GM12892 (cell line): ENCODE measurements at regions not wholly inside any gene's neighbourhood (a gene's known extent, or its start where the extent isn't known, plus 50 kb on each side); places are given as distances from the start of the nearest gene placed in this dataset.

ENCODE experiments used
- DNase-seq: peaks from one replicate; pipeline ENCODE4 v3.0.0; 2011; ENCODE audit not compliant: insufficient read length
- FAIRE-seq: peaks from 2 replicates; lab custom pipeline; 2011; peaks lifted over from hg19 to GRCh38; lab: Jason Lieb, UNC
- POLR2A ChIP-seq: IDR thresholded peaks from 2 replicates; pipeline ENCODE4 v1.6.1; 2011; ENCODE audit warnings: low read depth, low read length, control low read depth
- POLR2AphosphoS5 ChIP-seq: IDR thresholded peaks from 2 replicates; pipeline ENCODE4 v1.6.1; 2011; ENCODE audit warnings: low read depth, low read length, control low read depth
- TAF1 ChIP-seq: IDR thresholded peaks from 2 replicates; pipeline ENCODE4 v1.6.1; 2011; ENCODE audit warnings: low read depth, mild to moderate bottlenecking, control low read depth, low read length, borderline replicate concordance

DNA sequence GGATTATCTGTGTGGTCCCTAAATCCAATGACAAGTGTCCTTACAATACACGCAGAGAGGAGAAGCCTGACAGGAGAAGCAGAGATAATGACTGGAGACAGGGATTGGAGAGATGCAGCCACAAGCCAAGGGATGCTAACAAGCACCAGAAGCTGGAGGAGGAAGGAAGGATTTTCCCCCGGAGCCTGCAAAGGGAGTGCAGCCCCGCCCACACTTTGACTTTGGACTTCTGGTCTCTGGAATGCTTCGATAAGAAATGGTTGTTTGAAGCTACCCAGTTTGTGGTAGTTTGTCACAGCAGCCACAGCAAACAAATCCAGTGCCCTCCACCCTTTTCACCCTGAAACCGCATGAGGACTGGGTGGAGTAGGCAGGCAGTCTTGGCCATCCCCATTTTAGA is 77.2 kb upstream of the BOD1 start:
- TF ChIP-seq POLR2AphosphoS5, result no peak
- no peak for TF ChIP-seq TAF1
- TF ChIP-seq POLR2A, result no peak
- FAIRE-seq (no peak), DNase-seq (no peak)

DNA sequence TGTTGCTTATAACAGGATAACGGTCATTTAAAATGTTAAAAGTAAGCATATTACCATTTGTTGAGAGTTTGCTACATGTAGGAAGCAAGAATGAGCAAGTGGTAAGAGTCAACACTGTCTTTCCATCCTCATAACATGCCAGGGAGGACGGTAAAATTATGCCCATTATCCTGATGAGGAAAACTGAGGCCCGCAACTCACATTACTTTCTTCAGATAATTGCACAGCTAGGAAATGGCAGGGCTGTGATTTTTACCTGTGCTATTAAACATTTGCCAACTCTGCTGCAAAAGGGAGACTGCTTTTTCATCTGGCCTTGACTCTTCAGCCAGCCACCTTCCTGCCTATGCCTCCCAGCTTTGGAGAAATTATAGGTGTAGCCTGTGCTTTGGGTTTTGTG is 79.8 kb upstream of the BOD1 start:
- DNase-seq (no peak), FAIRE-seq (no peak)
- TF ChIP-seq POLR2A (no peak), TAF1 (no peak), POLR2AphosphoS5 (no peak)

DNA sequence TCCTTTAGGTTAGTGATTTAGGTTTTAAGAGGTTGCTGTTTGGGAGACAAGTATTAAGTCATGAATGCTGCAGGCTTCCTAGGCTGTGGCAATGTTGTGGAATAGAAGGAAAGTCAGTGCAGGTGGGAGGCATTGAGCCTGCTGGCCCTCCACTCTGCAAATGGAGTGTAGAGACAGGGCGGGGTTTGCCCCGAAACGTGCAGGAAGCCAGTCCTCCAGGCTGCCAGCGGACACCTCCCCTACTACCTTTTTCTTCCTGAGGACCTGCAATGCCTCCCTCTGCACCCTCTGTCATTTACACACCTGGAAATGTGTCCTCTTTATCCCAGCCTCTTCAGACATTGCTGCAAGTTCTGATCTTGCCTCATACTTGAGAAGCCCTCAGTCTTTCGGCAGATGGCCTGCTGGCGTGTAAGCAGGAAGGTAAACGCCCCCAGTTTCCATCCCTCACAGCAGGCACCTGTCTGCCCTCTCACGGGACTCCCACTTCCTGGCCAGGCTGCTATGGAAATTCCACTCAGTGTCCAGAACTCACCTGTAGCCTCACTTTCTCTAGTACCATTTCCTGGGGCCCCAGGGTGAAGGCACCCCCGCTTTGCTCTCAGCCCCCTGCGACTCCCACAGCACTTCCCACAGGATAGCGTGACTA is 81.6 kb upstream of the BOD1 start:
- DNase-seq (no peak), FAIRE-seq (peak; percentile 82)
- TF ChIP-seq POLR2AphosphoS5 (no peak), POLR2A (no peak), TAF1 (no peak)

DNA sequence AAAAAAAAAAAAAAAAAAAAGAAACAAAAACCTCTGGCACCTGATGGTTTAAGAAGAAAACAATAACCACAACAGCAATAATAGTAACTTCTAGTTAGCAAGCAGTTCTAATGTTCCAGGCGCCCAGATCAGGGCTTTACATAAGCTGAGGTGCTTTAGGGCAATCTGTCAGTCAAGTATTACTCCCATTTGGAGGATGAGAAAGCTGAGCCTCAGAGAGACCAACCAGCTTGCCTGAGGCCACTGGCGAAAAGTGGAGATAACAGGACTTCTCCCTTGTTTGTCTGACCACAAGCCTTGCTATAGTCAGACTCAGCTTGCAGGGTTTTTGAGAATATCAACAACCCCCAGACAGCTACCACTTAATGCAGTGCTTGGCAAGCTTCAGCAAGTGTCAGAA is 83.5 kb upstream of the BOD1 start:
- TF ChIP-seq TAF1 (no peak), POLR2AphosphoS5 (no peak), POLR2A (no peak)

DNA sequence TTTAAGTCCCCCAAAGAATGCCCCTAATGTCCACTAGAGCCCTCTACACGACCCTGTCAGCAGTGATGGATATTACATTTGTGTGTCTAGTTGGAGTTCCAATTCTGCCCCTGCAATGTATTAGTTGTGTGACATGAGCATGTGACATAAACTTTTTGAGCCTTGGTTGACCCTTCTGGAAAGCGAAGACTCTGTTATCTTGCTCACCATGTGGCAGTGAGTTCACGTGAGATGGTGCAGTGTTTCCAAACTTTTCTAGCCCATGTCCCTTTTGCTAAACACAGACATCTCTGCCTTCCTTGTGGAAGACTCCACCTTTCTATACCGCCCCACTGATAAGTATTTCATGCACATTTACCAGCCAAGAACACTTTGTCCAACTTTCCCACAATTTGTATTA is 87.0 kb upstream of the BOD1 start:
- FAIRE-seq (no peak), DNase-seq (no peak)
- no peak for TF ChIP-seq POLR2A
- TF ChIP-seq TAF1, result no peak
- TF ChIP-seq POLR2AphosphoS5, result no peak

More for the DNA sequence above, 83.5 kb upstream of the BOD1 start:
- FAIRE-seq, result no peak
- DNase-seq, result no peak

DNA sequence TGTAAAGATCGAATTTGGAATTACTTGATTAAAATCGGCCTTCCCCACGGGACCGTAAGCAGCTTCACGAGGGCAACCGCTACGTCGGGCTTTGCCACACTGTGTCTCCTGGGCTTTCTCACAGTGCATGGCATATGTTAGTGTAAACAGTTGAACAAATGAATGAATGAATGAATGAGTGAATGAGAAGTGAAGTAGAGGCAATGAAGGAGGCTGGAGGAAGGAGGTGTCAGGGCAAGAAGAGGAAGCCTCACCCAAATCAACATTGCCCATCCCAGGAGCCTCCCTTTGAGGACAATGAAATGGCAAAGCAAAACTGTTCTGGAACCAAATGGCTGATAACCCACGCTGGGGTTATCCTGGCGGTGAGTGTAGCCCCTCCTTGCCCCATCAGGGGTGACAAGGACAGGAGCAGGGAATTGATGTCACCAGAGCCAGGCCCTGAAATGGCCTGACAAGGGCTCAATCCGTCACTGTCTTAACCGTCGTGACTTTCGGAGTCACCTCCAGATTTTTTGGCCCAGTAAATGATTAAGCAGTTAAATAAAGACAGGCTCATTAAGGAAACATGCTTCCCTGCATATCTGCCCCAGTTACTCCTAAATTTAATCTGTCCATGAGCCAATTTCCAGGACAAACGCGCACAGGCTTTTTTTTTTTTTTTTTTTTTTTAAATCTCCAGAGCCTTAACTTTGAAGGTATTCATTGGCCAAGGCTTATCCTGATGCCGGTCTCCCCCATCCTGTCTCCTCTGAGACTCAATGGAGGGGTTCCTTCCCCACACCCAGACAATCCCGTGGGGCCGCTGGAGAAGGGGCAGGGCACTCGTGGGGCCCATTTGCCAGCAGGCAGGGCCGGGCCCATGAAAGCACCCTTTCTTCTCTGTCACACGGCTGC is 88.4 kb upstream of the BOD1 start:
- DNase-seq (no peak), FAIRE-seq (no peak)
- TF ChIP-seq POLR2A, result no peak

DNA sequence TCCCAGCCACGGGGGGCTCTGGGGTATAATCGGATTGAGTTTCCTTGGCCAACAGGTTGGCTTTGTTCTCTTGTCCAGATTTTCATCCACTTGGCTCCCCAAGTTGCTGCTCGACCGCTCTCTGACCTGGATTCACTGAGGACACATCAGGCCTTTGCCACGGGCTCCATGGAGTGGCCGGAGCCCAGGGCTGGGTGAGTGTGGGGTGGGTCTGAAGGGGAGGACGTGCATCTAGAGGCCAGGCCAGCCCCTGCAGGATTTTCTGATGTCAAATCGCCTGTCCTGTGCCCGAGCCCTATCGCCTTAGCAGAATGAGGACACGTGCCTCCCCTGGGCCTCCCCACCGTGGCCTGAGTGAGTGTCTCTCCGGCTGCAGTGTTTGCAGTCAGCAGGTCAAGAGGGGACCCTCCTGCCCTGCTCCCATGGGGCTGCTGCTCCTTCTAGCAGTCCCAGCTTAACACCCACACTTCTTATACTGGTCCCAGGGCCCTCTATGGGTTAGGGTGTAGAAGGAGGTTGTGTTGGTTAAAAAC is 89.1 kb upstream of the BOD1 start:
- TF ChIP-seq POLR2AphosphoS5 (no peak), TAF1 (no peak), POLR2A (no peak)
- DNase-seq (no peak), FAIRE-seq (no peak)

DNA sequence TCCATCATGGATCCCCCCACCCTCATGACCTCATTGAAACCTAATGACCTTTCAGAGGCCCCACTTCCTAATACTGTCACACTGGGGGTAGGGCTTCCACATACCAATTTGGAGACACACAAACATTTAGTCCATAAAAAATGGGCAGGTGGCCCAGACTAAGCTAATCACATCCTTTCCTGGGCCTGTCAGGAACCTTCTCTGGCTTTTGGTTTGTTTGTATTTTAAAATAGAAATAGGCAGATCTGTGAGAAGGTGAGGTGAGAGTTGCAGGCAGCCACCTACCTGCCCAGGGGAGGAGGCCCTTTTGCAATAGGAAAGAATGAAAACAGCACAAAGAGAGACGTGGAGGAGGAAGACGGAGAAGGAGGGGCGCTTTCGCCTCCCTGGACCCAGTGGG is 90.2 kb upstream of the BOD1 start:
- FAIRE-seq (no peak), DNase-seq (no peak)
- TF ChIP-seq TAF1, result no peak
- TF ChIP-seq POLR2A, result no peak
- TF ChIP-seq POLR2AphosphoS5, result no peak

DNA sequence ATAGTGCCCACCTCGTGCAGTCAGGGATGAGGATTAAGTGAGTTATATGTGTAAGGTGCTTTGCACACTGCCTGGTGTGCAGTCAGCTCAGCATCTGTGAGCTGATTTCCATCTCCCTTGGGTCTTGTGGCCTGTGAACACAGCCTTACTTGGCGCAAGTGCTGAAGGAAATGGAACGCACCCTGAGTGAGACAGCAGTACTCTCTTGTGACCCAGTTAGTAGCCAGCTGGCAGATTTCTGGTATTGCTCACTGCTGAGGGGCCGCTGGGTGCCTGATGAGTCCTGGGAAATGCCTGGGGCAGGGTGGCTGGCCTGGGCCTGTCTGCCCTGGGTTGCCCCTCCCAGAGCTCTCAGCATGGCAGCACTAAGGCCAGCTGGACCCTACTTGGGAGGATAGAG is 90.9 kb upstream of the BOD1 start:
- TF ChIP-seq TAF1 (no peak), POLR2A (no peak), POLR2AphosphoS5 (no peak)
- FAIRE-seq (peak; percentile 67), DNase-seq (no peak)

DNA sequence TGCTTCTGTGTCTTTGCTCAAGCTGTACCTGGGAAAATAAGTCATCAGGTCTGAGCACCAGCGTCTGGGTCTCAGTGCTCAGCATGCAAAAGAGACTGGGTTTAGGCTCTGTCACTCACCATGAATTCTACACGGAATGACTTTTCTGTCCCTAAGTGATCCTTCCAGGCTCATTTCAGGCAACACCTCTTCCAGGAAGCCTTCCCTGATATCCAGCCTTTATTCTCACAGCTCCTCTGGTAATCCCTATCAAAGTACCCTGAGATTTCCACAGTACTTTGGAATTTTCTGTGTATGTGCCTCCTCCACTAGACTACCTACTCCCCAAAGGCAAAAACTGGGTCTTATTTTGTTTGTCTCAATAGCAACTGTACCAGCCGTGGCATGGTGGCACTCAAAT is 92.7 kb upstream of the BOD1 start:
- FAIRE-seq, result no peak

DNA sequence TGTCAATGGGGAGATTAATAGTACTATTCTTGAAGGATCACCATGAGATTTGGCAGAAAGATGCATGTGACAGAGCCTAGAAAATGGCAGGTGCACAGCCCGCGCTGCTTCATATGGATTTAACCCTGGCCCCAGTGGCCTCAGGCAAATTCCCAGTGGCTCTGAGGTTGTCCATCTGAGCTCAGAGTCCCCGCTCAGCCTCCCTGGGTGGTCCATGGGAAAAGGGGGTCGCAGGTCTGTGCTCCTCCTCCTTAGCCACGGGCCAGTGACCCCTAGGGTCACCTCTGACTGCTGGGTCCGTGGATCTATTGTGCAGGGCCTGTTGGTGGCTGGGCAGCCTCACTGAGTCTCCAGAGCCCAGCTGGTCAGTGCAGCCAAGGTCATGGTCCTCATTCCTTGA is 93.3 kb upstream of the BOD1 start:
- DNase-seq (no peak), FAIRE-seq (no peak)
- TF ChIP-seq POLR2A (no peak), POLR2AphosphoS5 (no peak)

More for the DNA sequence above, 92.7 kb upstream of the BOD1 start:
- DNase-seq, result no peak
- TF ChIP-seq POLR2AphosphoS5 (no peak), POLR2A (no peak), TAF1 (no peak)

DNA sequence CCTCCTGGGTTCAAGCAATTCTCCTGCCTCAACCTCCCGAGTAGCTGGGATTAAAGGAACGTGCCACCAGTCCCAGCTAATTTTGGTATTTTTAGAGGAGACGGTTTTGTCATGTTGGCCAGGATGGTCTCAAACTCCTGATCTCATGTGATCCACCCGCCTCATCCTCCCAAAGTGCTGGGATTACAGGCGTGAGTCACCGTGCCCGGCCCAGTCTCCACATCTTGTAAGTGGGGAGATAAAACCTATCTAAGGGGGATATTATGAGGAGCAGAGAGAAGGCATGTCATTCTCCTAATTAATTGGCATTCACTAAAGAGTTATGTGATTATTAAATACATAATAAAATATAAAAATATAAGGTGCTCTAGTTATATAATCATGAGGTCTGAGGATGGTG is 94.1 kb upstream of the BOD1 start:
- TF ChIP-seq TAF1 (no peak), POLR2A (no peak)
- DNase-seq (no peak), FAIRE-seq (no peak)
